Activated gamma-delta T cell treated with Interleukin-2 at 50 U/mL for 16 hours (primary cell): ENCODE measurements at regions not wholly inside any gene's neighbourhood (a gene's known extent, or its start where the extent isn't known, plus 50 kb on each side); places are given as distances from the start of the nearest gene placed in this dataset.

Experiments
- DNase-seq: peaks from one replicate; pipeline ENCODE4 v3.0.0-alpha.2; 2020

DNA sequence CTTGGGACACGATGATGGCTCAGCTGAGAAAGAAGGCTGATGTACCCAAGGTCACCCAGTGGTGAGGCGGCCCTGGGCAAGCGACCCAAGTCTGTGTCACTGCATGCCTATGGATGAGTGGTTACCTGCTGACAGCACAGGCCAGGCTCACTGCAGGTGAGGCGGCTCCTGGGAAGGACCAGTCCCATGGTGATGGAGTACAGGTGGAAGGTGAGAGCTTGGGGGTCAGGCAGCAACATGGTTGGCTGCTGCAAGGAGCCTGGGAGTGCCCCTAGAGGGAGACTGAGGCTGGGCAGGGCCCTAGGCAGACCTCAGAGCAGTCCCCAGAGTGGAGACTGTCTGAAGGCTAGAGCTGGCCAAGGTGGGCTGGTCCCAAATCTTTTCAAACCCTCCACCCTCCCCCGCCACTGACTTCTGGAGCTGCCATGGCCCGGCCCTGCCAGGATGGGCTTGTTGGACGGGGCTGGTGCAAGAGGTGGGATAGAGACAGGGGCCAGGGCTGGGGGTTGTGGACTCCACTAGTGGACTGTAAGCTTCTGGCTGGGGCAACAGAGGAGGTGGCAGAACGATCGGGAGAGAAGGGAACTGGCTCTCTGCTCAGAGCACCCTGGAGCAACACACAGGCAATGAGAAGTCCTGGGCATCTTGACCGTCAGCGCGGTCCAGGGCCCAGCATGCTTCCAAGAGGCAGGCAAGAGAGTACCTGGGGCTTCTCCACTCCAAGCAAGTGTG is 72.5 kb upstream of the SLC6A11 start:
- DNase-seq = no peak

DNA sequence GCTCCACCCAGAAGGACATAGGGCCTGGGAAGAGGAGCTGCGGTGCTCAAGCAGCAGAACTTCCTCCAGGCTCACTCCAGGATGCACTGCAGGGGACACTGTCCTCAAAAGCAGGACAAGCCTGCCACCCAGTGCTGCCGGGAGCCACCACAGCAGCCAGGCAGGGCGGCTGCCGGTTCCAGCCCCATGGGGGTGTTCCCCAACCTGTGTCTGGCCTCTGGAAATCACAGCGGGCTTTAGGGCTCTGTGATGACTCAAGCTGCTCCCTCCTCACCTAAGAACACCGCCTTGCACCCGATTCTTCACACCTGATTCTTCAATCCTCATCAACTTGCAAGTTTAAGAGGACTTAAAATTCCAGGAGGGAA is 71.9 kb upstream of the SLC6A11 start:
- no peak for DNase-seq

DNA sequence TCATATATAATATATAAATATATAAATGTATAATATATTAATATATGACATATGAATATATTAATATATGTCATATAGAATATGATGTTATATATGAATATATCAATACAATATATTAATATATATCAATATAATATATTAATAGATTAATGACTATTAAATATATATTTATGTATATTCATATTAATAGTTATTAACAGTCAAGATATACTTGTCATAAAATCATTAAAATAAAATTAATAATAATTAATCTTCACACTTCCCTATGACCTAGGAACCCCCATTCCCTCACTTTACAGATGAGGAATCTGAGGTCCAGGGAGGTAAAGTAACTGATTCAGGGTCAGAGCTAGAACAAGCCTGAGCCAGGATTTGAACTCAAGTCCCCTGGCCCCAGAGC is 70.6 kb upstream of the SLC6A11 start:
- DNase-seq = no peak

DNA sequence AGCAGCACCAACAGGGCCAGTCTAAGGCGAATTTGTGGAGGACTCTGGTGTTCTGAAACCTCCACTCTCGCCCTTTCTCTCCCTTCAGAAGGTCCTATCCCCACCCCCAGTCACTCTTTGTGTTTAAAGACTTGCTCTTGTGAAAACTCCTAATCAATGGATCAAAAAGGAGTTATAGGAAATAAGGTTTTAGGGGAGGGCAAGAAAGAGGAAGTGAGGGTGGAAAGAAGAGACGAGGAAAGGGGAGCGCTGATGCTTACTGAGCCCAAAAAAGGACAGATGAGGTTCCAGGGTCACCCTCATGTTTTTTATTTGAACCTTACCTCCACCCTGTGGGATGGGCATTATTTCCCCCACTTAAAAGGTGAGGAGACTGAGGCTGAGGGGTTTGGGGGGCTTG is 70.0 kb upstream of the SLC6A11 start:
- DNase-seq = no peak

DNA sequence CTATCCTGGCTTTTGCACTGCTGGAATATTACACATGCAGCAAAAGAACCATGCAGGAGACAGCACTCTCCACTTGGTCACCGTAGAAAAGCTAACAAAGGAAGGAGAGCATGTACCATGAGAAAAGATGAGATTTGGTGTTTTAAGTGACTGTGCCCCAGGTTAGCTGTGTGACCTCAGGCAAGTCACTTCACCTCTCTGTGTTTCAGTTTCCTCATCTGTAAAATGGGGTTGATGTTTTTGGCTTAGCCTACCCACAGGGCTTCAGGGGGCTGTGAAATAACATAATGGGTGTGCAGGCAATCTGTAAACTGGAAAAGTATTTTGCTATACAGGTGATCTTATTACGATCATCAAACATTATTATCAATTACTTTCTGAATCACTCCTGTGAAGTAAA is 69.3 kb upstream of the SLC6A11 start:
- DNase-seq = no peak

DNA sequence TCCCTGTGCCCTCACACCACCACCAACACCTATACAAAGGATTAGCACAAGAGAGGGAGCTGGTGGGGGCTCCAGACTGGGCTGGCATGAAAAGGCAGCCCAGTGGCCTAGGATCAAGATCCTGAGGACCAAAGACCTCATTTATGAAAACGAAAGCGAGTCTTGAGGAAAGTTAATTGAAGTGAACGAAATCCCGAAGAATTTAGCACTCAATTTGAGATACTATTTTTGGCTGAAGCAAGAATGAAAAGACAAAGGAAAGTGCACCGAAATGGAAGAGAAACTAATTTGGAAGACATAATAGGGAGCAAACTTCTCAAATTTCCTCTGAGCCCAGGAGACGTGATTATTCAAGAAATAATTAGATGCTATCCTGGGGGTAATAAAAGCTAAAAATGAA is 68.7 kb upstream of the SLC6A11 start:
- DNase-seq = no peak

DNA sequence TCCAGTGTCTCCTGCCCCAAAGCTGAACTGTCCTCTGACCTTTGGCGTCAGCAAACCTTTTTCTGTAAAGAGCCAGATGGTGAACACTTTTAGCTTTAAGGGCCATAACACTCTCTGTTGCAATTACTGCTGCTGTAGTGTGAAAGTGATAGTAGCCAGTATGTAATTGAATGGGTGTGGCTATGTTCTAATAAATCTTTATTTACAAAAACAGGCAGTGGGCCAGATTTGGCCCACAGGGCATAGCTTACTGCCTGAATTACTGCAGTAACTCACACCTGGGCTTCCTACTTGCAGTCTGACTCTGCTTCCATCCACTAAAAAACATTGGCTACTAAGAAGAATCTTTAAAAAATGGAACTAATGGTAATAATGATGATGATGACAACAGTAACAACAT is 68.0 kb upstream of the SLC6A11 start:
- no peak for DNase-seq

DNA sequence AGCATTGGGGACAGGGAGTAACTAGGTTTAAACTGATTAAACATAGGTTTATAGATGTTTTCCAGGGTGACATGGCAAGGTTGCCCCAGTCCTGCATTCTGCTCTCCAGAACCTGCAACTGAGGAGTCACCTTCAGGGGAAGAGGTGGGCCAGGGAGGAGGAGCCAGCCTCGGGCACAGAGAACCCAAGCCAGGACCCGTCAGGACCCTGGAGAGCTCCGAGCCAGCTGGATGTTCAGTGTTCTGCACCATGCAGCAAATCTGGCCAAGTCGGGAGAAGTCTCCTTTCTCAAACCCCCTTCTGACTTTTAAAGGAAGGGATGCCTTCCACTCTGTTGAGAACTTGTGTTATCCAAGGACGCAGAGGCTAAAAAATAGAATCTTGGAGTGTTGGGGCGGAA is 62.1 kb upstream of the SLC6A11 start:
- DNase-seq = peak; percentile 28

DNA sequence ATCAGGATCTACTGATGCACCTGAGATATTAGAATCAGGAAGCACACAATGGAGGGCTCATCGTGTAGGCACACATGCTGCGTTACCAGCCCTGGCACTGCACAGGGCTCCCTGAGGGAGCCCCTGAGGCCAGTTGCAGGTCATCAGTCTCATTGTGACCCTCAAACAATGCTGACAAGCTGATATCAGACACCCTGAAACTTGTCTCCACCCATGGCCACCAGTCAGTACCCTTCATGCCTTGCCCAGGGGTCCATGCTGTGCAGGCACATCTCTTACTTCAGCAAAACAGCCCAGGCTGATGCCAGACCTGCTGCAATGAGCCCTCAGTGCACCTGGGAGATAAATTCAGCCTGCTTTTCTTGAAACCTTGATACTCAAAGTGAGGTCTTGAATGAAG is 59.5 kb upstream of the SLC6A11 start:
- no peak for DNase-seq

DNA sequence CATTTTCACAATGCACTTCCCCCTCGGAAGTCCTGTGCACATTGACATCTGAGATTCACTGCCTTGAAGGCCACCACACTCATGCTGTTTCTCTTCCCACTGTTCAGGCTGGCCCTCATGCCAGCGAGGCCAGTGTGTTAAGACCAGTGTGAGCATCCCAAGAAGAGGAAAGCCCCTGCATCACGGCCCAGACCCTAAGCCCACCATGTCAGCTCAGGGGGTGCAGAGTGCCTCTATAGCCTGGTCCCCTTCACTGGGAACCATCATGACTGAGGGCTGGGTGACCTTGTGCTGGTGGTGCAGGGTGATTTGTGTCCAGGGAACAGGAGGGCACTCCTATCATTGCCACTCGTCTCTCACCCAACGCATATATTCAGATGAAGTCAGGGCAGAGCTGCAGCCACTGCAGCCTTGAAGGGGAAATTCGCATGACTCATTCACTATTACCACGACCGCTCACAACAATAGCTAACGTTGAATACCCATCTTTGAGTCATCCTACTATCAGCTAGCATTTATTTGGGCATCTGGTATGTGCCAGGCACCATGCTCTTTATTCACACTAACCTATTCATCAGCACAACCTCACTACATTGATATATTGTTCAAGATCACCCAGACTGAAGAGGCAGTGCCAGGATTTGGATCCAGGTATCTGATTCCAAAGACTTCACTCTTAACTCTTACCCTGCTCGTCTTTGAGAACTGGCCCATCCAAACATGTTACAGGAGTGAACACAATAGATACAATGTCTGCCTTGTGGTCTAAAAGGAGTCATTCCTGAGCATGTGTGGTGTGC is 58.8 kb upstream of the SLC6A11 start:
- DNase-seq = no peak

DNA sequence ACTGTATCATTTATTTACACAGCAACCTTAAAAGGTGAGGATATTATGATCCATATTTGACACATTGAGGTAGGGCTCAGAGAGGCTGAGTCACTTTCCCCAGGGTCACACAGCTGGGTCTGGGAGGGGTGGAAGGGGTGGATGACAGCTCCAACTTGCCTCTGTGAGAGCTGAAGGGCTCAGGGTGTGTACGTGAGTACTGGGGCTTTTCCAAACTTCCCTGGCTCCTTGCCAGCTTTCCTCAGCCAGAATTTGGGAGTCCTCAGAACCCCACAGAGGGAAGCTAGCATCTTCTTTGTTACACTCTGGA is 58.3 kb upstream of the SLC6A11 start:
- DNase-seq = no peak

DNA sequence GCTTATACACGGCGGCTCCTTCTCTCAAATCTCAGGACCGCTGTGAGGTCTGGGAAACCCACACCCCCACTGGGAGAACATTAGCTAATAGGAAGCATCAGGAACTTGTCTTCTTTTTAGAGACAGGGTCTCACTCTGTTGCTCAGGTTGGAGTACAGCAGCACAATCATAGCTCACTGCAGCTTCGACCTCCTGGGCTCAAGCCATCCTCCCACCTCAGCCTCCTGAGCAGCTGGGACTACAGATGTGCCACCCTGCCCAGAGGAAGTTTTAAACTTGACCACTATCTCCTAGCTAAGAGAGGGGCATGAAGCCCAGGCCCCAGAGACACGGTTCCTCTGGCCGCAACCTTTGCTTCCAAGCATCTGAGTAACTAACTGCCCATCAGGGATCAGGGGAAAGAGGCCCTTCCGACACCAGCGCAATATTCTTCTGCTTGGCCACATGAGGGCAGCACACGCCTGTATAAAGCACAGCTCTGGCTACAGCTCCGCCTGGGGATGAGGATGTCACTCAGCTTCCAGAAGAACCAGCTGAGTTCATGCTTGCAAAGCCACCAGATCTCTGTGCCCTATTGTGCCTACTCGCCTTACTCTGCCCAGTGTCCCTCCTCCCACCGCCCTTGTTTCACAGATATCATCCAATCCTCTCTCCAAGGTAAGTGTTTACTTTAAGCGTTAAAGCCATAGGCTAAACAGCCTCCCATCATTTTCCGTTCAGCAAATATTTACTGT is 57.6 kb upstream of the SLC6A11 start:
- peak; percentile 15 for DNase-seq

DNA sequence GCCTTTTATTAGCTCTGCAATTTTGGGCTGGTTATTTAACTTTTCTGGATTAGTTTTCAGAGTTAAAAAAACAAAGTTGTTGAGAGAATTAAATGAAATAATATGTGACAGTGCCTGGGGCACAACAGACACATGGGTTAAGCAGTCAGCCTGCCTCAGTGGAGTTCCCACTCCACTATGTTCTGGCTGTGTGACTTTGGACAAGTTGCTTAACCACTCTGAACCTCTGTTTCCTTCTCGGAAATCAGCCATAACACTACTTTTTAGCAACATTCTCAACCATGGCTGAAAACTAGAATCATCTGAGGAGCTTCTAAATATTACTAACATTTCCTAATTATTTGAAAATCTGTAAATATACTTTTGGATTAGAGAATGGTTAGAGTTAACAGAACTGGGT is 56.5 kb upstream of the SLC6A11 start:
- DNase-seq = no peak

DNA sequence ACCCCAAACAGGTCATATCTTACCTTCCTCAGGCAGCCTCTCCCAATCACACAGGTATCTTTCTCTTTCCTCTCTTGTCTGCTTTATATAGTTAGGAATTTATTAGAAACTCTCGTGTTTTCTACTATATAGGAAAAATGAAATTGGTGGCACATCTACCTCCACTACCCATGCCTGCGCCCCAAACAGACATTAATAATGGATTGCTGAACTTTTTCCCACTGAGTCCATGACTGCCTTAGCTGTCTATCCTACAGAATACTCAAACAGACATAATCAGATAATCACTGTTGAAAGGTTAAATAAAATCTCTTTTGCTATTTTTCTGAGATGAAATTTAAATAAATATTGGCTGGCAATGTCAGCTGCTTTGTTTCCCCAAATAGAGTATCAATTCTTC is 55.8 kb upstream of the SLC6A11 start:
- DNase-seq = no peak

DNA sequence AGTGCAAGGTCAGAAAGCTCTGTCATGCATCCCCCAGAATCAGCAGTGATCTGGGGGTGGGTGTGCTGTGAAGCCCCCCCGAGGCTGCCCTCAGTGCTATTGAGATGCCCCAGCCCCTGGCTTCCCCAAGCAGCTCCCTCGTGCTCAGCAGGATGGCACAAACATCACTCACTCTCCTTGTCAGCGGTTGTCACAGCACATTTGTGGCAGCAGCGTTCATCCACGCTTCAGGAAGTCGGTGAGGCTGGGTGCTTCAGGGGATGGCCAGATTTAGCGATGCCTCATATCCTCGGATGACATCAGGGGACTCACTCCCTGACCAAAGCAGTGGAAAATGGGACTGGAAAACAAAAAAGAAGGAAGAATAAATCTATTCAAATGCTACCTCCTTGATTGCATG is 54.4 kb upstream of the SLC6A11 start:
- no peak for DNase-seq

DNA sequence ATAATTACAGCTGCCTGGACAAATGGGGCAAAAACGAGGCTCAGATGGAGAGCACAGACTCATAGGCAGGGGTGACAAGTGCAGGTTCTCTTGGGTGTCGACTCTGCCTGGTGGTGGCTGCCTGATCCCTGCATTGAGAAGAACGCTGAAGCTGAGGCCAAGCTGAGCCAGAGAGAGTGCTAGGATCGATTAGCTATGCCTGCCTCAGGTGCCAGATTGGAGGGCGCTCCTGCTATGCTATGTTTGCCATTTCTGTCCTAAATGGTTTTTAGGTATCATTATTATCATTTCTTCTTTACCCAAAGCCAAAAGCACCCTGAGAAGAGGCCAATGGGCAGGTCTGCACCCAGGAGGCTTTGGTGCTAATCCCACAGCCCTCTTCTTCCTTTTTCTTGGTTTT is 53.9 kb upstream of the SLC6A11 start:
- DNase-seq = no peak

DNA sequence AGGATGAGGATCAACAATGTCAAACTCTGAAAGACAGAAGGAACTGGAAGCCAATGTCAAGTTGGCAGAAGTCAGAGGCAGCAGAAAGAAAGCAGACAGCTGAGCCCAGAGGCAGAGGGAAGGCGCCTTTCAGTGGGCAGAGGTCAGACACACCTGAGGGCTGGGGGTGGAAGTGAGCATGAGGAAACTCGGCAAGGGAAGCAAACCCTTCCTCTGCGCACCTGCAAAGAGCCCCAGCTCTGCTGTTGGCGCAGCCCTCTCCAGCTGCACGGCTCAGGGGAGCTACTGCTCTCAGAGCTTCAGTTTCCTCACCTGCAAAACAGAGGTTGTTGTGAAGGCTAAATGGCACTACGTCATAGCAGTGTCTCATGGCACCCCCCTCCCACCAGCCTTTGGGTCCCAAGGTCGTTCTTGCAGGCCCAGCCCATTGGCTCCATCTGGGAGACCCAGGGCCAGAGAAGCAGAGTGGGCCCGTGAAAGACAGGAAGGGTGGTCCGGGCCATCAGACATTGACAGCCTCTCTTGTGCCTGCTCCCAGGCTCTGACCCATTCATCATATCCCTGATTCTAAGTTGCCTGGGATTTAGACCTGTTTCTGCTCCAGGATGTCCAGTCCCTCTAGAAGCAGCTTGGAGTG is 53.3 kb upstream of the SLC6A11 start:
- no peak for DNase-seq

DNA sequence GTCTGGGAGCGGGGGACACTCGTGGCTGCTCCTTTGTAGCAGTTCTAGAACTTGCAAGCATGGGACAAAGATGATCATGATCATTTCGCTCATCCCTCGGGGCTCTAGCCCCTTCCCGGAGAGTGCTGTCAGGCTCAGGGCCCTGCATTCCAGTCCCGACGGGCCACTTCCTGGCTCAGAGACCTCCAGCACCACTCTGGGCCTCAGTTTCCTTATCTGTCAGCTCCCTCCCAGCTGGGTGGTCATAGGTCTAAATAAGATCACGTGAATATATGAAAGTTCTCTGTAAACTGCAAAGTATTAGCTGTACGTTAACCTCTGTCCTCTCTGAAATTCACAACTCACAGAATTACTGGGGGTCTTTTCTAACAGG is 52.8 kb upstream of the SLC6A11 start:
- no peak for DNase-seq

DNA sequence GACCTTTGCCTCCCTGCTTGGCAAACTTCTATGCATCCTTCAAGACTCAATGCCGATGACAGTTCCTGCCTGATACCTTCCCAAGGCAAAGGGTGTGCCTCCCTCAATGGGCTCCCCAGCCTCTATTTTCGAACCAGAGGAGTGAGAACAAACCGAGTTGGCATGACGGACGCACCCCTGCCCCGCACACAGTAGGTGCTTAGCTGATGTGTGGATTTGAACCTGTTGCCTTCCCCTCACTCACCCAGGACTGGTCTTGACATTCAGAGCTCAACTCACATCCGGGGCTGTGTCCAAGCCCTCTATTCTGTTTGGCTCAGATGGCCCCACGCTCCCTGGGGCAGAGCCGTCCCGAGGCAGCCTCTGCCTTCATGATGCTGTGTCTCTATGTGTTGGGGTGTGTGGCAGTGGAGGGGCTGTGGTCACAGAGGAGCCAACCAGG is 52.2 kb upstream of the SLC6A11 start:
- DNase-seq = no peak

DNA sequence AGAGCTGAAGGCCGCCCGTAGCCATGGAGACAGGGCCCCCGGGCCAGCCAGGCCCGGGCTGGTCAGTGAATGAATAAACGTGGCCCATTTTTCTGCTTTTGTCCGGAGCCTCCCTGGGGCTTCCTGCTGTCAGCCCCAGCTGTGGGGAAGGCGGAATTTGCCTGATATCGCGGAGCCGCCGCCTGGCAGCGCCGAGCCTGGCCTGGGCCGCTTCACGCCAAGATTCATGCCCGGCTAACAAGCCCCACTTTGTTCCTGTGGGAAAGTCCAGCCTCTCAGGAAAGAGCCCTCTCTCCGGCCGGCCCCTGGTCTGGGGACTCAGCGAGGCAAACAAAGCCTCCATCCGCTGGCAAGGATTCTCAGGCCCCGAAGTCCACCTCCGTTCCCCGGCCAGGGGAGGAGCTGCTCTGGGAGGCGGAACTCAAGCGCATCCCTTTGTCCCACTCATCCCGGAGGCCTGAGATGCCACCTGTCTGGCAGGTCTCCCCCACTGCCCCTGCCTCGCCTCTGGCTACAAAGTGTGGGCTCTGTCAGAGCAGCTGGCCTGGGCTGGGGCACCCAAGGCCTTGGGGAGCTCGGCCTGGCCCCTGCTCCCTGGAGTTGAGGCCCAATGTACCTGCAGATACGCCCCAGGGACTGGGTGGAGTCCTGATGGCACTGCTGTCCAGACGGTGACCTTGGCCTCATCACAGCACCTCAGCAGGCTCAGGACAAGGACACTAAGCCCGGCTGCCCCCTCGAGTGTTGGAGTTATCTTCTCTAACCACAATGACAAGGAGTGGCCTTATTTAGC is 51.6 kb upstream of the SLC6A11 start:
- DNase-seq = no peak

DNA sequence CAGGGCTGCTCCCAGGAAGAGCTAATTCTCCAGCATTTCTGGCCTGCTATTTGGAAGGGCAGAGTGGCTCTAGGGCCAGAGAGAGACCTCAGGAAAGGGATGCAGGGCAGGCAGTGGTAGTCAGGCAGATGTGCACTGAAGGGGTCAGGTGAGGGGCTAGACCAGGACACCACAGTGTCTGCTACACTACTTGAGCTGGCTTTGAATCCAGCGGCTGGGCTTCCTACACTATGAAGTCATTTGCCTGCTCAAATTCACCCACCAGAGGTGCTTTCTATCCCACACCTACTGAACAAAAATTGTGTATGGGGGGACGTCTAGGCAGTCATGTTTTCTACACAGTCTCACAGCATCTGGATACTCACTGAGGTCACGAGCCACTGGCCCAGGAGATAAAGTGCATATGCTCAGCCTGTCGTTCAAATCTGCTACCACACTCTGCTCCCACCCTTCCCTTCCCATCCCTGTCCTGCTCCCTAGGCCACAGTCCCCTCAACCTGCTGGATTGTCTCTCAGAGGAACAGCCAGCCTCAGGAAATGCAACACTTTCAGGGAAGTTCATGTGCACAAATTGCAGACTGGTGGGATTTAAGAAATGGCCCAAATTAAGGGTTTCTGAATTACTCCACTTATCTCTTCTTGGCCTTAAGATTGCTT is 49.9 kb upstream of the SLC6A11 start:
- DNase-seq = no peak
